SJSA1 (cell line): ENCODE measurements at regions not wholly inside any gene's neighbourhood (a gene's known extent, or its start where the extent isn't known, plus 50 kb on each side); places are given as distances from the start of the nearest gene placed in this dataset.
"Not testable (repeated sequence)": the region's sequence is repeated elsewhere in the genome, so short reads cannot be mapped to it uniquely, and the experiment has no call there.

Source experiments
- DNase-seq, 2 experiments: peaks; one replicate each; pipeline ENCODE4 v3.0.0-alpha.2; 2015 to 2020; ENCODE audit warnings: low spot score in 2 of 2, low read depth in 1 of 2
- H3K27ac ChIP-seq: fragments of 250-450 bp; sonication (Bioruptor Pico); 2 replicates; pipeline ENCODE4 v1.5.1; 2020; ENCODE audit warnings: mild to moderate bottlenecking, moderate library complexity
- H3K27me3 ChIP-seq: fragments of 250-450 bp; sonication (Bioruptor Pico); replicated peaks from 2 replicates; pipeline ENCODE4 v1.5.1; 2020; ENCODE audit warnings: mild to moderate bottlenecking, moderate library complexity
- H3K36me3 ChIP-seq: fragments of 250-450 bp; sonication (Bioruptor Pico); 2 replicates; pipeline ENCODE4 v1.5.1; 2020; ENCODE audit warnings: mild to moderate bottlenecking
- H3K4me1 ChIP-seq: fragments of 250-450 bp; sonication (Bioruptor Pico); replicated peaks from 2 replicates; pipeline ENCODE4 v1.6.1; 2021; ENCODE audit warnings: mild to moderate bottlenecking
- H3K4me3 ChIP-seq: fragments of 250-450 bp; sonication (Bioruptor Pico); 2 replicates; pipeline ENCODE4 v1.5.1; 2020; ENCODE audit warnings: mild to moderate bottlenecking
- H3K9me3 ChIP-seq: fragments of 250-450 bp; sonication (Bioruptor Pico); replicated peaks from 2 replicates; pipeline ENCODE4 v1.5.1; 2020; ENCODE audit warnings: mild to moderate bottlenecking

GRCh38 chr17:70750983-70751382 lies 581.7 kb downstream of the KCNJ2 start:
- H3K36me3 ChIP-seq = no peaks in the 10 kb centered on the region
- no peak overlapping the region for H3K27ac ChIP-seq
- H3K9me3 ChIP-seq = peaks cover 7% of the 10 kb centered on the region; the same call in 1 of the 2 replicates
- H3K4me3 ChIP-seq = no peak overlapping the region
- H3K27me3 ChIP-seq = no peaks in the 10 kb centered on the region
- no peaks in the 10 kb centered on the region for H3K4me1 ChIP-seq
- no peak for DNase-seq

- not testable (repeated sequence) for H3K27ac ChIP-seq, H3K4me1 ChIP-seq, H3K36me3 ChIP-seq, H3K27me3 ChIP-seq, H3K9me3 ChIP-seq, DNase-seq, H3K4me3 ChIP-seq
Observed at GRCh38 chr17:70752461-70752860, 583.1 kb downstream of the KCNJ2 start.

GRCh38 chr17:70752966-70753467 lies 583.7 kb downstream of the KCNJ2 start:
- H3K27ac ChIP-seq = no peak overlapping the region
- H3K4me3 ChIP-seq = no peak overlapping the region
- DNase-seq = no peak
- H3K36me3 ChIP-seq = no peaks in the 10 kb centered on the region
- H3K4me1 ChIP-seq = no peaks in the 10 kb centered on the region
- peaks cover 7% of the 10 kb centered on the region; the same call in 1 of the 2 replicates for H3K9me3 ChIP-seq
- H3K27me3 ChIP-seq = no peaks in the 10 kb centered on the region

- no peak for DNase-seq
- Histone ChIP-seq H3K27me3 (no peaks in the 10 kb centered on the region), H3K9me3 (no peaks in the 10 kb centered on the region), H3K36me3 (no peaks in the 10 kb centered on the region), H3K27ac (no peak overlapping the region), H3K4me3 (no peak overlapping the region), H3K4me1 (no peaks in the 10 kb centered on the region)
Observed at GRCh38 chr17:70763018-70763417, 593.7 kb downstream of the KCNJ2 start.

GRCh38 chr17:70767102-70767701 lies 597.9 kb downstream of the KCNJ2 start:
- DNase-seq = peak in 1 of 2 experiments; percentile 23
- no peaks in the 10 kb centered on the region for H3K27me3 ChIP-seq
- no peak overlapping the region for H3K4me3 ChIP-seq
- H3K9me3 ChIP-seq = no peaks in the 10 kb centered on the region
- no peaks in the 10 kb centered on the region for H3K36me3 ChIP-seq
- H3K4me1 ChIP-seq = no peaks in the 10 kb centered on the region
- no peak overlapping the region for H3K27ac ChIP-seq

GRCh38 chr17:70769956-70770355 lies 600.6 kb downstream of the KCNJ2 start:
- no peaks in the 10 kb centered on the region for H3K27me3 ChIP-seq
- no peak for DNase-seq
- no peak overlapping the region for H3K27ac ChIP-seq
- H3K4me3 ChIP-seq = no peak overlapping the region
- H3K36me3 ChIP-seq = no peaks in the 10 kb centered on the region
- H3K9me3 ChIP-seq = no peaks in the 10 kb centered on the region
- no peaks in the 10 kb centered on the region for H3K4me1 ChIP-seq

- Histone ChIP-seq H3K36me3 (no peaks in the 10 kb centered on the region), H3K27ac (no peak overlapping the region), H3K4me3 (no peak overlapping the region), H3K27me3 (no peaks in the 10 kb centered on the region), H3K9me3 (no peaks in the 10 kb centered on the region), H3K4me1 (no peaks in the 10 kb centered on the region)
- no peak for DNase-seq
Observed at GRCh38 chr17:70771804-70772386, 602.6 kb downstream of the KCNJ2 start.

GRCh38 chr17:70772761-70773160 lies 603.4 kb downstream of the KCNJ2 start:
- DNase-seq = no peak
- Histone ChIP-seq H3K9me3 (no peaks in the 10 kb centered on the region), H3K36me3 (no peaks in the 10 kb centered on the region), H3K4me3 (no peak overlapping the region), H3K4me1 (no peaks in the 10 kb centered on the region), H3K27ac (no peak overlapping the region), H3K27me3 (no peaks in the 10 kb centered on the region)

GRCh38 chr17:70773258-70773657 lies 603.9 kb downstream of the KCNJ2 start:
- DNase-seq = no peak
- H3K4me3 ChIP-seq = no peak overlapping the region
- no peaks in the 10 kb centered on the region for H3K36me3 ChIP-seq
- H3K4me1 ChIP-seq = no peaks in the 10 kb centered on the region
- no peaks in the 10 kb centered on the region for H3K9me3 ChIP-seq
- no peaks in the 10 kb centered on the region for H3K27me3 ChIP-seq
- no peak overlapping the region for H3K27ac ChIP-seq

GRCh38 chr17:70774339-70775117 lies 605.2 kb downstream of the KCNJ2 start:
- Histone ChIP-seq H3K9me3 (no peaks in the 10 kb centered on the region), H3K4me3 (no peak overlapping the region), H3K36me3 (no peaks in the 10 kb centered on the region), H3K27ac (no peak overlapping the region), H3K4me1 (no peaks in the 10 kb centered on the region), H3K27me3 (no peaks in the 10 kb centered on the region)
- DNase-seq = no peak

- no peaks in the 10 kb centered on the region for H3K27me3 ChIP-seq
- no peaks in the 10 kb centered on the region for H3K9me3 ChIP-seq
- no peaks in the 10 kb centered on the region for H3K4me1 ChIP-seq
- no peak for DNase-seq
- no peak overlapping the region for H3K4me3 ChIP-seq
- no peak overlapping the region for H3K27ac ChIP-seq
- no peaks in the 10 kb centered on the region for H3K36me3 ChIP-seq
Observed at GRCh38 chr17:70775679-70776078, 606.3 kb downstream of the KCNJ2 start.

- Histone ChIP-seq H3K36me3 (no peaks in the 10 kb centered on the region), H3K27me3 (no peaks in the 10 kb centered on the region), H3K4me3 (no peak overlapping the region), H3K9me3 (no peaks in the 10 kb centered on the region), H3K27ac (no peak overlapping the region), H3K4me1 (no peaks in the 10 kb centered on the region)
- DNase-seq = no peak
Observed at GRCh38 chr17:70776441-70776840, 607.1 kb downstream of the KCNJ2 start.

- Histone ChIP-seq H3K27ac (no peak overlapping the region), H3K4me1 (no peaks in the 10 kb centered on the region), H3K4me3 (no peak overlapping the region), H3K27me3 (no peaks in the 10 kb centered on the region), H3K9me3 (0 out of 2 replicates have a peak, but pooled peaks cover 3% of the 10 kb centered on the region), H3K36me3 (no peaks in the 10 kb centered on the region)
- DNase-seq = no peak
Observed at GRCh38 chr17:70780031-70780430, 610.7 kb downstream of the KCNJ2 start.

- Histone ChIP-seq H3K27me3 (no peaks in the 10 kb centered on the region), H3K36me3 (no peaks in the 10 kb centered on the region), H3K27ac (no peak overlapping the region), H3K9me3 (peaks cover 3% of the 10 kb centered on the region; the same call in 1 of the 2 replicates), H3K4me3 (no peak overlapping the region), H3K4me1 (no peaks in the 10 kb centered on the region)
- DNase-seq = no peak
Observed at GRCh38 chr17:70786081-70786480, 616.7 kb downstream of the KCNJ2 start.
